ENCODE measurements at regions not wholly inside any gene's neighbourhood (a gene's known extent, or its start where the extent isn't known, plus 50 kb on each side); places are given as distances from the start of the nearest gene placed in this dataset.

- TF ChIP-seq CTCF (IDR thresholded peaks at IDR 0.05) = no peak
- no peak for TF ChIP-seq EP300 (IDR thresholded peaks at IDR 0.05)
- no peak for TF ChIP-seq POLR2AphosphoS5 (IDR thresholded peaks at IDR 0.05)
- no peak for TF ChIP-seq POLR2A (IDR thresholded peaks at IDR 0.05)
These were observed 107.4 kb downstream of the FAM204A start for GRCh38 chr10:118234683-118235082.

Measured in stomach (tissue), 4 donors.